ENCODE measurements at regions not wholly inside any gene's neighbourhood (a gene's known extent, or its start where the extent isn't known, plus 50 kb on each side); places are given as distances from the start of the nearest gene placed in this dataset.
"Not testable (repeated sequence)": the region's sequence is repeated elsewhere in the genome, so short reads cannot be mapped to it uniquely, and the experiment has no call there.

DNA sequence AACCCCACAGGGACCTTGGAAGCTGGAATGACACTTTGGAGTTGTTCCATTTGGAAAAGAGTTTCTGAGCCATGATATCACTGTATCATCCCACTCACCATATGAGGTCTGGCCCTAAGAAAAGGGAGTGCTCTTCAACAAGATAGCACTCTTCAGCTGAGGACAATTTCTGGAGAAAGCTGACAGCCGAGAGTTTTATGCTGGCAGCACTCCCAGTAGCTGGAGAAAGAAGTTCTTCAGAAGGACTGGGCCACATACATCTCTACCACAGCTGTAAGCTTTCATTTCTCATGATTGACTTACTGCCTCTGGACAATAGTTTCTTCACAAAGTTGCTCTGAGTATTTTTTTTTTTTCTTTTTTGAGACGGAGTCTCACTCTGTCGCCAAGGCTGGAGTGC is 914.4 kb upstream of the ADAMTS5 start:
- in situ Hi-C loops (cut with MboI; ENCODE audit: low pct_unique_long_range_greater_than_20kb in 2 of 9, low sequenced_read_pairs in 9 of 9, unreplicated experiment in 9 of 9); ATAC-seq (replicated peaks in 6 of 8); H3K4me1 ChIP-seq (replicated peaks in 1 of 2); H3K4me3 ChIP-seq; H3K27ac ChIP-seq: not testable (repeated sequence)
- 40 to 90% (median 71%) methylated on average over 1 of the region's 3 CpGs; no CpG with 5 or more reads in 6 of the 10 experiments for WGBS, 10 experiments

DNA sequence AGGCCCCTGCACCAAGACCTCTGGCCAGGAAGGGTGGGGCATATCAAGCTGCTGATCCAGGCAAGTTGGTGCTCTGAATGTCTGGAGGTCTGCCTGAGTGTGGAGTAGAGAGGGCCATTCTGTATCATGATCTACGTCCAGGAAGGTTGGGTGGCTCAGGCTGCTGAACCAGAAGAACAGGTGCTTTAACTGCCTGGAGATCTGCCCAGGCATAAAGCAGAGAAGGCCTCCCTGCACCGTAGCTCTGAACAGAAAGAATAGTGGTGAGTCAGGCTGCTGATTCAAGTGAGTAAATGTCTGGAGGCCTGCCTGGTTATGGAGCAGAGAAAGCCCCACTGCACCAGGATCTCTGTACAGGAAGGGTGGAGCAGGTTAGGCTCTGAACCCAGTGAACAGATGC is 905.5 kb upstream of the ADAMTS5 start:
- H3K27ac ChIP-seq; ATAC-seq (replicated peaks in 6 of 8); in situ Hi-C loops (cut with MboI; ENCODE audit: low pct_unique_long_range_greater_than_20kb in 2 of 9, low sequenced_read_pairs in 9 of 9, unreplicated experiment in 9 of 9); H3K4me3 ChIP-seq; H3K4me1 ChIP-seq (replicated peaks in 1 of 2): not testable (repeated sequence)
- 33 to 83% methylated on average over 1 of the region's 2 CpGs; no CpG with 5 or more reads in 8 of the 10 experiments for WGBS, 10 experiments

DNA sequence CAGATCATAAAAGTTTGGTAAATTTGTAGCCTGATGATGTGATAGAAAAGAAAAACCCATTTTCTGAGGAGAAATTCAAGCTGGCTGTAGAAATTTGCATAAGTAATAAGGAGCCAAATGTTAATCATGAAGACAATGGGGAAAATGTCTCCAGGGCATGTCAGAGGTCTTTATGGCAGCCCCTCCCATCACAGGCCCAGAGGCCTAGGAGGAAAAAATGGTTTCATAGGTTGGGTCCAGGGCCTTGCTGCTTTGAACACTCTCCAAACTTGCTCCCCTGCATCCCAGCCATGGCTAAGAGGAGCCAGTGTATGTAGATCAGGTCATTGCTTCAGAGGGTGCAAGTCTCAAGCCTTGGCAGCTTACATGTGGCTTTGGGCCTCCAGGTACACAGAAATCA is 903.9 kb upstream of the ADAMTS5 start:
- ATAC-seq (replicated peaks in 6 of 8); H3K4me1 ChIP-seq (replicated peaks in 1 of 2); H3K4me3 ChIP-seq; H3K27ac ChIP-seq; in situ Hi-C loops (cut with MboI; ENCODE audit: low pct_unique_long_range_greater_than_20kb in 2 of 9, low sequenced_read_pairs in 9 of 9, unreplicated experiment in 9 of 9): not testable (repeated sequence)

DNA sequence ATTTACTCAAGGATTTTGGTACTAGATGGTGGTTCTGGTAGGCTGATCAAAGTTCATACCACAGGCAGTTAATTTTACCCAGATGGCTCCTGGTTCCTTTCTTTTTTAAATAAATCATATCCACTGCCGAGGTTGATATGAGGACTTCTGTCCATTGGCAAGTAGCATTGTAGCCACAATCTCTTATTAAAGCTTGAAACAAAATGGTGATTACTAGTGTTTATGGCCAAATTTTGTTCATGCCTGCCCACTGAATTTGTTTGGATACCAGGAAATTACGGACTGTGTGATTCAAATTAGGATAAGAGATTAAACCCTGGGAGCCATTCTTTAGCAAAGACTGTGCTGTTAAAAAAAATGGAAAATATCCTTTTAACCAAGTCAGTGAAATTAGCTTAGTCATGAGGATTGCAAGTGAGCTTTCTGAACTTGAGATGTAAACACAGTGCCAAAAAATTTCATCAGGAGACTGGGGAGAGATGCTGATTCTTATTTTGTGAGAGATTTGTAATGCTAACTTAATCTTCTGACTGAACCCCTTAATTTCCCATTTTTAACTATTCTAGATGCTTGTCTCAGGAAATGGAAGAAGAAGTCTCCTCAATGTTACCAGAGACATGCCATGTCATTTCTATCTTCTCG is 893.5 kb upstream of the ADAMTS5 start:
- ATAC-seq (replicated peaks in 6 of 8); H3K4me3 ChIP-seq; in situ Hi-C loops (cut with MboI; ENCODE audit: low pct_unique_long_range_greater_than_20kb in 2 of 9, low sequenced_read_pairs in 9 of 9, unreplicated experiment in 9 of 9); H3K4me1 ChIP-seq (replicated peaks in 1 of 2); H3K27ac ChIP-seq: not testable (repeated sequence)
- 0 to 100% (median 59%) methylated on average over 1 to 3 of the region's 3 CpGs; no CpG with 5 or more reads in 2 of the 10 experiments for WGBS, 10 experiments

DNA sequence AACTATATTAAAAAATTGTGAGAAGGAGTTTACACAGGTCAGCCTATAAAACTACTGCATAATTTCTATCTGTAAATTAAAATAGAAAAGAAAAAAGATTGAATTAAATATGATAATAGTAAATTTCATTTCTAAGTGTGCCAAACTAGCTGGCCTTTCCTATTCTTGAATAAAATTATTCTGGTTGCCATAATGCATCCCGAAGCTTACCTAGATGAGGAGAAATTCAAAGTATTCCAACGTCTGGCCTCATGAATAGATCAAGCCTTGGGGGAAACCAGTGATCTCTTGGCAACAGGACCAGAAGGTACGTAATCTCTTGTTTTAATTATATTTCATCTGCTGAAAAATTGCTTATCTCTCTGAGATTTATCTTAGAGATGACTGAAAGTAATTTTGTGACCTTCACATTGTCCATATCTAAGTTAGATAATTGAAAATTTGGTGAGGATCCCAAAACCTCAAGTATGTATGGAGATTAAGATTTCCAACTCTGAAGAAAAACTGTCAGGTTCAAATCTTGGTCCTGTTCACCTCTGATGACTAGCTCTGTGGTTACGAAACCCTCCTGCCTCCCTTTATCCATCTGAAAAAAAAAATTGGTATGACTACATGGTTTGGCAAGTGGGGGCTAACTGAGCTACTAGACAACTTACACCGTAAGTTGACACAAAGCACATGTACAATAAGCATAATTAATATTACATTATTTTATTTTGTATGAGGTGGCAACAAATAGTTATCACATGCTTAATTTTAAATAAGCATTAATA is 891.4 kb upstream of the ADAMTS5 start:
- H3K27ac ChIP-seq; H3K4me3 ChIP-seq; H3K4me1 ChIP-seq (replicated peaks in 1 of 2); in situ Hi-C loops (cut with MboI; ENCODE audit: low pct_unique_long_range_greater_than_20kb in 2 of 9, low sequenced_read_pairs in 9 of 9, unreplicated experiment in 9 of 9); ATAC-seq (replicated peaks in 6 of 8): not testable (repeated sequence)
- 0 to 100% (median 79%) methylated on average over 1 to 3 of the region's 5 CpGs; no CpG with 5 or more reads in 3 of the 10 experiments for WGBS, 10 experiments

DNA sequence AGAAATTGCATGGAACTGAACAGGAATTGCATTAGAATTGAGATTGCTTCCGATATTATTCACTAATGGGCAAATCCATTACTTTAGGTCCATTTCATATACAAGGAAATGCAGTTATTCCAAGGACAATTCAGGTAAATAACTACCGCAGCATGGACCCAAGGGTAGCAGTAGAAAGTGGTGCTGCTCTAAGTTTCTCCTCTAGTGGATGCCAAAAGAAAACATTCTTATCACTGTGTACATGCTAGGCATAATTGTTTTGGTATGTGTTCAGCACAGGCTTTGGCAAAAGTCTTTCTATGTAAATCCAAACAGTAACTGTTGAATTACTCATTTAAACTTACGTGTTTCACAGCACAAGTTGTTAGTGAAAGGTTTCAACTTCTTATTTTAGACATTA is 890.1 kb upstream of the ADAMTS5 start:
- in situ Hi-C loops (cut with MboI; ENCODE audit: low pct_unique_long_range_greater_than_20kb in 2 of 9, low sequenced_read_pairs in 9 of 9, unreplicated experiment in 9 of 9); H3K27ac ChIP-seq; H3K4me1 ChIP-seq (replicated peaks in 1 of 2); ATAC-seq (replicated peaks in 6 of 8); H3K4me3 ChIP-seq: not testable (repeated sequence)
- 38 to 100% (median 85%) methylated on average over 1 to 2 of the region's 3 CpGs; no CpG with 5 or more reads in 3 of the 10 experiments for WGBS, 10 experiments

DNA sequence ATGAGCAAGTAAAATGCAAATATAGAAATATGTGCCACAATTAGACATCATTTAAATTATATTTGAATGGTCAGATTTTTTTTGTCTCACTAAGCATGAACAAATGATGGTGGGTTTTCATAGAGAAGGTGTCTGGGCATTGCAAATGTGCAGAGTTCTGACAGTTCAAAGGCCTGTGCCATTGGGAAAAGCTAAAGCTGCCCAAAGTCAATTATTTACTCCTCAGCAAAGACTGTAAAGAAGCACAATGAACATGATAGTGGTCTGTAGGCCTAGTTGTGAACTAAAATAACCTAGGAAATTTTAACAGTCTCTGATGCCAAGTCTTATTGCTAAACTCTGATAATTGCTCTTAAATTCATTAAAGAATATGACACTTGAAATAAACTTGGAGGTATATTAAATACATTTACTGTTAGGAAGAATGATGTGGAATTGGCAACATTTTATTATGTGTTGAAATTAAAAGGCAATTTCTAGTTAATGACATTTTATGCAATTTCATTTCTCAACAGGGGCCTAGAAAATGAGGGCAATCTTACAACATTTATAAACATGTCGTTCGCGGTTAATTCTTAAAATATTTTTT is 874.3 kb upstream of the ADAMTS5 start:
- in situ Hi-C loops (cut with MboI; ENCODE audit: low pct_unique_long_range_greater_than_20kb in 2 of 9, low sequenced_read_pairs in 9 of 9, unreplicated experiment in 9 of 9), result no loop called here
- H3K4me1 ChIP-seq (replicated peaks in 1 of 2), result no peaks in the 10 kb centered on the region
- no peak for ATAC-seq (replicated peaks in 6 of 8)
- no peak overlapping the region for H3K27ac ChIP-seq
- H3K4me3 ChIP-seq, result no peak overlapping the region
- WGBS, 10 experiments, result 32 to 100% (median 96%) methylated on average over 1 to 3 of the region's 3 CpGs; no CpG with 5 or more reads in 3 of the 10 experiments

DNA sequence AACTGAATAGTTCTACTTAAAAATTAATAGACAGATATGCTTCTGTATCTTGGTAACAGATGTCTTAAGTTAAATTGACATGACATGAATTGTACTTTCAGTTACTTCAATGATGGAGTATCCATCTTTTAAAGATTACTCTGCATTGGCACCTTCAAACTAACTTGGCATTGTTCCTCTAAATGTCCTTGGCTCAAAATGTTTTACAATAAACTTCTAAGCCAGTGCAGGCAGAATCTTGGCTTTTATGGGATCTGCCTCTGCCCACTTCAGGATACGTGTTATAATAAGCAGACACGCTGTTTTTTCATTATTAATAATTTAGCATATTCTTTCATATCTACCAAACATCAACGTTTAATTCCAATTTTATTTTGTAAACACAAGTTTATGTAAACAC is 873.4 kb upstream of the ADAMTS5 start:
- WGBS, 10 experiments, result 13 to 100% (median 45%) methylated on average over 1 to 3 of the region's 3 CpGs
- in situ Hi-C loops (cut with MboI; ENCODE audit: low pct_unique_long_range_greater_than_20kb in 2 of 9, low sequenced_read_pairs in 9 of 9, unreplicated experiment in 9 of 9), result no loop called here

DNA sequence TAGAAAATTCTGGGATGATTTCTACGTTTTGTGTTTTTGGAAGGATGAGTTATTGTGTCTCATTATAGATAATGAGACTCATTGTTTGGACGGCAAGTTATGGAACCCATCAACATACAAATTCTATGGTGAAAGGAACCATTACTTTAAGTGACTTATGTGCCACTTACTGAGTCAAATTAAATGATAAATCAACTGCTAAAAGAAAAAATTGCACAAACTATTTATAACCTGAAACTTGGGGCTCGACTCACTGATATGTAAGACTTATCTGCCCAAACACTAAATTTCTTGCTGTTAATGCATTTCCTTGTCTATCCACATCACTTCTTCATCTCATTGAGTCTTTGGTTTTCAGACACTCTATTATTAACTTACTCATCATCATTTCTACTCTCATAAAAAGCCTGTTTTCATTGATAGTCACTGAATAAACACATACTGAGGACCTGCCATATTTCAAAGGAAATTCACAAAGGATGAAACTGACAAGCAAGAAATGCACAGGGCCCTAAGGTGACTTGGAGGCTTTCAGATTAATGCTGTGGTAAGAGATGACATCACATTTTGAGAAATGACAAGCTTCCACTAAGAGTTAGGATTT is 872.7 kb upstream of the ADAMTS5 start:
- no peak overlapping the region for H3K4me3 ChIP-seq
- H3K27ac ChIP-seq, result no peak overlapping the region
- no peaks in the 10 kb centered on the region for H3K4me1 ChIP-seq (replicated peaks in 1 of 2)
- in situ Hi-C loops (cut with MboI; ENCODE audit: low pct_unique_long_range_greater_than_20kb in 2 of 9, low sequenced_read_pairs in 9 of 9, unreplicated experiment in 9 of 9), result no loop called here
- 29 to 77% (median 74%) methylated on average over 1 to 3 of the region's 3 CpGs; no CpG with 5 or more reads in 1 of the 10 experiments for WGBS, 10 experiments
- ATAC-seq (replicated peaks in 6 of 8), result no peak

More for the DNA sequence above, 873.4 kb upstream of the ADAMTS5 start:
- H3K4me3 ChIP-seq, result no peak overlapping the region
- no peak overlapping the region for H3K27ac ChIP-seq
- no peaks in the 10 kb centered on the region for H3K4me1 ChIP-seq (replicated peaks in 1 of 2)
- no peak for ATAC-seq (replicated peaks in 6 of 8)

DNA sequence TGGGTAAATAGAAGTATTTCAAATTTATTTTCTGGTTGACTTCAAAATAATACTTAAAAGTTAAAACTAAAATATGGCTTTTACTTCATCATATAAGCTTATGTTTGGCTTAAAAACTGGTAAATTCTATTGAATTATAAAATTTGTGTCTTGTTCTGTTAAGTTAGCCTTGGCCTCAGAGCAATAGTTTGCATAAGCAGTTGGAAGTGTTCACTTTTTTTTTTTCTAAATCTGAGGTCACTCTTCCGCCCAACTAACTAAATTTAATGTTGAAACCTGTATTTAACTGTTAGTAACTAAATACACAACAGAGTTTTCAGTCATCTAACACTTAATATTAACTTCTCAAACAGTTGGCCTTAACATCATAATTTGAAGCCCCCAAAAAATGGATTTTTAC is 871.7 kb upstream of the ADAMTS5 start:
- no peak for ATAC-seq (replicated peaks in 6 of 8)
- in situ Hi-C loops (cut with MboI; ENCODE audit: low pct_unique_long_range_greater_than_20kb in 2 of 9, low sequenced_read_pairs in 9 of 9, unreplicated experiment in 9 of 9), result no loop called here
- WGBS, 10 experiments, result 50 to 100% (median 89%) methylated on average over 1 of the region's 1 CpG; no CpG with 5 or more reads in 1 of the 10 experiments

DNA sequence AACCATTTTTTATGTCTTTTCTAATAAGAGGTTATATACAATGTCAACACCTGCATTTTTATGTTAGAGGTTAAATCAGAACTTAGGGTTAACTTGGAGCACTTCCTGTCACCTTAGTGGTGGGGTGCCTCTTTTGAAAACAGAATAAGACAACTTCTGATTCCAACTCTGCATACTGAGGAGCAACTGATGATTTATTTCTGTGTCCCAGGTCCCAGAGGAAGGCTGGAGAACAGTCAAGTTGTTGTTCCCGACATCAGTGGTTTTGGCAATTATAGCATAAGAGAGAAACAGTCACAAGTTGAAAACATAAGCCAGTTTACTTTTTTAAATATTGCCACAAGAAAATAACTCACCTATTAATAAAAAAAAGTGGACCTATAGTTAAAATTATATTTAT is 871.0 kb upstream of the ADAMTS5 start:
- in situ Hi-C loops (cut with MboI; ENCODE audit: low pct_unique_long_range_greater_than_20kb in 2 of 9, low sequenced_read_pairs in 9 of 9, unreplicated experiment in 9 of 9), result no loop called here
- ATAC-seq (replicated peaks in 6 of 8), result no peak
- Histone ChIP-seq H3K4me1 (replicated peaks in 1 of 2) (no peaks in the 10 kb centered on the region), H3K4me3 (no peak overlapping the region), H3K27ac (no peak overlapping the region)
- 17 to 78% (median 52%) methylated on average over 1 of the region's 1 CpG; no CpG with 5 or more reads in 2 of the 10 experiments for WGBS, 10 experiments

More for the DNA sequence above, 871.7 kb upstream of the ADAMTS5 start:
- no peaks in the 10 kb centered on the region for H3K4me1 ChIP-seq (replicated peaks in 1 of 2)
- H3K4me3 ChIP-seq, result no peak overlapping the region
- no peak overlapping the region for H3K27ac ChIP-seq

DNA sequence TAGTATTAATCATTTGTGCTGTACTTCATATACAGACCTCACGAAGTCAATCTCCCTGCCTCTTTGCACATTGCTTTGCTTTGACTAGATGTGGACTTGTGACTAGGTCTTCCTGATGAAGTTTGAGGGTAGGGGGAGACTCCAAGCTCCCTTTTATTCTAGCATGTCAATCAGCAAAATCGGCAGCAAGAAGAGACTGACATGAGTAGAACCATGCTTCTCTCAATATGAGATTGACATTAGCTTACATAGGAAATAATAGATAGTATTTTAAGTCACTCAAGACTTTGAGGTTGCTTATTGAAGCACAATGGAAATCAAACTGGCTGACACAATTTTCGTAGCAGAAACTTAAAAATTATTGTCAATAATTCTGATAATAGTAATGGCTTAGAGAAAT is 866.4 kb upstream of the ADAMTS5 start:
- no peak for ATAC-seq (replicated peaks in 6 of 8)
- no peak overlapping the region for H3K27ac ChIP-seq

More for the DNA sequence above, 866.4 kb upstream of the ADAMTS5 start:
- in situ Hi-C loops (cut with MboI; ENCODE audit: low pct_unique_long_range_greater_than_20kb in 2 of 9, low sequenced_read_pairs in 9 of 9, unreplicated experiment in 9 of 9), result no loop called here
- 36 to 80% (median 61%) methylated on average over 1 to 3 of the region's 3 CpGs for whole genome bisulfite sequencing, 10 experiments
- Histone ChIP-seq H3K4me1 (replicated peaks in 1 of 2) (no peaks in the 10 kb centered on the region), H3K4me3 (no peak overlapping the region)

Measured in motor neuron (in vitro differentiated cells).